EL (cell line): ENCODE measurements at regions not wholly inside any gene's neighbourhood (a gene's known extent, or its start where the extent isn't known, plus 50 kb on each side); places are given as distances from the start of the nearest gene placed in this dataset.
"Not testable (repeated sequence)": the region's sequence is repeated elsewhere in the genome, so short reads cannot be mapped to it uniquely, and the experiment has no call there.

Experiments used
- DNase-seq: peaks from one replicate; pipeline ENCODE4 v3.0.0-alpha.2; 2016

- DNase-seq: not testable (repeated sequence)
These were observed 70.2 kb downstream of the ZNF726 start for GRCh38 chr19:23984911-23985310.

- DNase-seq: no peak
These were observed 71.9 kb downstream of the ZNF726 start for GRCh38 chr19:23986623-23987022.

GRCh38 chr19:23991170-23991569 lies 76.5 kb downstream of the ZNF726 start:
- no peak for DNase-seq

- no peak for DNase-seq
These were observed 77.7 kb downstream of the ZNF726 start for GRCh38 chr19:23992348-23992747.

GRCh38 chr19:23993440-23993839 lies 78.8 kb downstream of the ZNF726 start:
- DNase-seq: no peak

- DNase-seq: peak; percentile 4
These were observed 81.9 kb downstream of the ZNF726 start for GRCh38 chr19:23996549-23996948.

GRCh38 chr19:23998568-23998967 lies 83.9 kb downstream of the ZNF726 start:
- DNase-seq: no peak

- no peak for DNase-seq
These were observed 85.3 kb downstream of the ZNF726 start for GRCh38 chr19:23999821-24000610.

GRCh38 chr19:24000656-24001055 lies 86.0 kb downstream of the ZNF726 start:
- DNase-seq: no peak

GRCh38 chr19:24002256-24002945 lies 84.6 kb upstream of the ZNF254 start:
- no peak for DNase-seq

GRCh38 chr19:24003537-24003936 lies 83.5 kb upstream of the ZNF254 start:
- DNase-seq: no peak

GRCh38 chr19:24004166-24004565 lies 82.8 kb upstream of the ZNF254 start:
- no peak for DNase-seq

GRCh38 chr19:24029941-24030636 lies 56.9 kb upstream of the ZNF254 start:
- no peak for DNase-seq

- no peak for DNase-seq
These were observed 54.3 kb upstream of the ZNF254 start for GRCh38 chr19:24032651-24033050.

GRCh38 chr19:24033301-24033962 lies 53.6 kb upstream of the ZNF254 start:
- DNase-seq: peak; percentile 95

GRCh38 chr19:24033963-24034342 lies 53.0 kb upstream of the ZNF254 start:
- DNase-seq: peak; percentile 69

- not testable (repeated sequence) for DNase-seq
These were observed 51.6 kb upstream of the ZNF254 start for GRCh38 chr19:24035261-24035880.
